Left lung (tissue), 4 donors: ENCODE measurements at regions not wholly inside any gene's neighbourhood (a gene's known extent, or its start where the extent isn't known, plus 50 kb on each side); places are given as distances from the start of the nearest gene placed in this dataset.
A peak's percentile ranks its signal among the peaks of the same experiment; 100 is the strongest.

Source experiments
- ATAC-seq: fragments of 200-7000 bp; cut with Tn5 transposase; one replicate; pipeline ENCODE4 v1.9.1; 2020; ENCODE audit warnings: moderate library complexity
- DNase-seq, 4 donors: peaks; one replicate each; pipeline ENCODE4 v3.0.0-alpha.2; 2013 to 2020
- H3K27ac ChIP-seq, 2 donors: fragments of 200-600 bp; sonication (generic) in 1 of 2; one replicate each; pipeline versions ENCODE4 v1.5.0 to v1.8.0; 2020 to 2021
- H3K27me3 ChIP-seq, 2 donors: fragments of 200-600 bp; sonication (generic) in 1 of 2; one replicate each; pipeline versions ENCODE4 v1.5.0 to v1.8.0; 2020 to 2021
- H3K36me3 ChIP-seq, 2 donors: fragments of 200-600 bp; sonication (generic) in 1 of 2; one replicate each; pipeline versions ENCODE4 v1.5.0 to v1.8.0; 2020 to 2021
- H3K4me1 ChIP-seq, 2 donors: fragments of 200-600 bp; one replicate each; pipeline ENCODE4 v1.8.0; 2021
- H3K4me3 ChIP-seq, 2 donors: fragments of 200-600 bp; sonication (generic) in 1 of 2; one replicate each; pipeline versions ENCODE4 v1.5.0 to v1.8.0; 2020 to 2021; ENCODE audit warnings: mild to moderate bottlenecking in 1 of 2
- H3K9me3 ChIP-seq, 2 donors: fragments of 200-600 bp; sonication (generic) in 1 of 2; one replicate each; pipeline versions ENCODE4 v1.5.0 to v1.8.0; 2020 to 2021
- CTCF ChIP-seq, 2 donors: fragments of 200-600 bp; sonication (generic) in 1 of 2; IDR thresholded peaks; one replicate each; pipeline versions ENCODE4 v1.5.0 to v1.8.0; 2021; ENCODE audit warnings: antibody characterized with exemption in 2 of 2
- intact Hi-C, 2 donors: fragments of 100-400 bp; cut with DNase I; formaldehyde crosslinking; loops; one replicate each; pipeline versions ENCODE4 v1.11.2 to v1.14.2; 2022
- donor health status: DM: no; HTN: yes; CAD: no.
- donor health status: DM: no; HTN: no; CAD: no.

DNA sequence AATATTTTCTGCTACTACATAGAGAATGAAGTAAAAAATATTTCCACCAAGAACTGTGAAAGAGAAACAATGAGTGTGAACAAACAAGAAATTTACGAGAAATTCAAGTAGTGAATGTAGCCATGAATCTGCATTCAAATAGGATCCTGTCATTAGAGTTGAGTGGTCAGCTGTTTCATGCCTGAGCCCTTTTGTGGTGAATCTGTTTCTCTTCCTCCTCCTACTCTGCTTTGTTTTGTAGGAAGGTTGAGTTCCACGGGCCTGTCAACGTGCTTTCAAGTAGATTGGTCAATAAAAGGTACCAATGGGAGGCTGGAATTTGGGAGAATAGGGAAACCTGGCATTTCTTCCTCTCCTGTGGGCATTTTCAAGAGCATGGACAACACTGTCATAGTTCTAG, 1749.6 kb upstream of the FLRT2 start:
- H3K36me3 ChIP-seq: no peaks in the 10 kb centered on the region
- intact Hi-C loops: no loop called here
- DNase-seq (no peak), ATAC-seq (no peak)
- H3K27ac ChIP-seq: no peak overlapping the region
- H3K4me3 ChIP-seq: no peak overlapping the region
- no peaks in the 10 kb centered on the region for H3K9me3 ChIP-seq
- H3K4me1 ChIP-seq: no peaks in the 10 kb centered on the region
- no peaks in the 10 kb centered on the region for H3K27me3 ChIP-seq
- TF ChIP-seq CTCF (IDR thresholded peaks at IDR 0.05): no peak

DNA sequence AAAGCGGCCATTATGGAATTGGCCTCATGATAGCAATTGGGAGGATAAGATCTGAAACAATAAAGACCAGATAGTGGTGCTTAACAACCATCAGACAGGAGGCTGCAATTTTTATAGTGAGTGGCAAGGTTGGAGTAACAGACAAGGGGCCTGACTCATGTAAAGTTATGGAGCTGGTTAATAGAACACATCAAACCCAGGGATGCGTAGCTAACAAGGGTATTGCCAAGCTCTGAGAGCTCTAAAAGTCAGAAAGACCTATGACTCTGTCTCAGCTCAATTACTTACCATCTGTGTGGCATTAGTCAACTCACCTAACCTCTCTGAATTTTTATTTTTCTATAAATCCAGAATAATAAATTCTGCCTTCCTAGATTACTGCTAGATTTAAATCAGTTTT, 1731.5 kb upstream of the FLRT2 start:
- Histone ChIP-seq H3K27ac (no peak overlapping the region), H3K4me1 (no peaks in the 10 kb centered on the region), H3K27me3 (no peaks in the 10 kb centered on the region), H3K9me3 (no peaks in the 10 kb centered on the region), H3K4me3 (no peak overlapping the region), H3K36me3 (no peaks in the 10 kb centered on the region)
- no peak for TF ChIP-seq CTCF (IDR thresholded peaks at IDR 0.05)
- intact Hi-C loops: no loop called here
- ATAC-seq (no peak), DNase-seq (no peak)

DNA sequence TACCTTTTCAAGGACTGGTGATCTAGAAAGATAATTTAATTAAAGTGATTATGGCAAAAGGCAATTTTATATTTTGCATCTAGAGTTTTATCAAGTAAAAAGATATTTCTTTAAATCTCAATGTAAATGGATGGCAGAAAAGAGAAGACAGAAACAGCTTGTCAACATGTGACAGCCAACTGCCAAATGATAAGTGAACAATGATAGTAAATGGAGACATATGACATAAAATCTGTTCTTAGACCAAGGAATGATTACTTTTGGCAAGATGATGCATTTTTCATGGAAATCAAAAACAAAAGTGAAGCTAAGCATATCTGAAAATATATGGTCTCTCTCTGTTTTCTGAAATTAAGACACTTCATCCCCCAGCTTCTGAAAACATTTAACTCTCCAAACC, 1730.7 kb upstream of the FLRT2 start:
- Histone ChIP-seq H3K4me3 (no peak overlapping the region), H3K27ac (no peak overlapping the region), H3K4me1 (no peaks in the 10 kb centered on the region), H3K36me3 (no peaks in the 10 kb centered on the region), H3K9me3 (no peaks in the 10 kb centered on the region), H3K27me3 (no peaks in the 10 kb centered on the region)
- DNase-seq (no peak), ATAC-seq (no peak)
- no peak for TF ChIP-seq CTCF (IDR thresholded peaks at IDR 0.05)
- intact Hi-C loops: no loop called here

DNA sequence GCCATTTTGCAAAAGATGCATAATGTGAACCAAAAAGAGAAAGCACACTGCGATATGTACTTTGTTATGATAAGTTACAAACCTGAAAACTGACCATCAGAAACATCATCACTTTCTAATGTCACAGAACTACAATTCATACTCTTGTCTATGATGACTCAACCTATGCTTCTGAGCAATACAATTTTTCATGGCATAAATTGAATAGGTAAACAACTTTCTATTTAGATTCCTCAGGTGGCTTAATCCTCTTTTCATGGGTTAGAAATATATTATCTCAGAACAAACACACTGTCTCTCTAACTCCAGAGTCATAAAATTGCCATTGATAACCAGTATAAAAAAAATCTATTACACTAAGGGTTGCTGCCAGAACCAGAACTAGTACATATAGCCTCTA, 1715.0 kb upstream of the FLRT2 start:
- TF ChIP-seq CTCF (IDR thresholded peaks at IDR 0.05): no peak
- Histone ChIP-seq H3K36me3 (no peaks in the 10 kb centered on the region), H3K27me3 (no peaks in the 10 kb centered on the region), H3K4me1 (no peaks in the 10 kb centered on the region), H3K9me3 (no peaks in the 10 kb centered on the region), H3K27ac (no peak overlapping the region), H3K4me3 (no peak overlapping the region)
- ATAC-seq (no peak), DNase-seq (no peak)
- intact Hi-C loops: no loop called here

DNA sequence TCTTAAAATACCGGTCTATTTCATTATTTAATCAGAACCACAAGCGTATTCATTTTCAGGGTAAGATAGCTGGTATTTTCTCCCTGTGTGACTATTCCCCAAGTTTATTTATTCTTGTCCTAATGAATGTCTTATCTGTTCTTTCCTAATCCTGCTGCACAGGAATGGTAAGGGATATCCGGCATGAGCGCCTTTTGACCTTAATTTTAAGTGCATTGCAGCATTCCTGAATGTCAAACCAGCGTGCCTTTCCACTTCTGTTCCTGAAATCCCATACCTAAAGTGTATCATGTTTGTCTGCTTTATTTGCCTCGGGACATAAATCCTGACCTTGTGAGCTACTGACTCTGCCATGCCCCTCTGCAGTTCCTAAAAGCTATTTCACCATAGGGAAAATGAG, 1713.2 kb upstream of the FLRT2 start:
- intact Hi-C loops: no loop called here
- H3K27me3 ChIP-seq: no peaks in the 10 kb centered on the region
- peak; percentile 41 for ATAC-seq
- H3K36me3 ChIP-seq: no peaks in the 10 kb centered on the region
- no peaks in the 10 kb centered on the region for H3K9me3 ChIP-seq
- TF ChIP-seq CTCF (IDR thresholded peaks at IDR 0.05): no peak
- no peak for DNase-seq
- H3K27ac ChIP-seq: no peak overlapping the region
- H3K4me1 ChIP-seq: no peaks in the 10 kb centered on the region
- no peak overlapping the region for H3K4me3 ChIP-seq
